Endodermal cell (in vitro differentiated cells): ENCODE measurements at regions not wholly inside any gene's neighbourhood (a gene's known extent, or its start where the extent isn't known, plus 50 kb on each side); places are given as distances from the start of the nearest gene placed in this dataset.

Experiments used
- DNase-seq: peaks from one replicate; pipeline ENCODE4 v3.0.0-alpha.2; 2017
- H3K27ac ChIP-seq: 2 replicates; pipeline ENCODE4 v1.5.1; 2013; ENCODE audit warnings: mild to moderate bottlenecking, low read depth, low read length, moderate library complexity
- H3K27me3 ChIP-seq: 2 replicates; pipeline ENCODE4 v1.6.1; 2013; ENCODE audit warnings: mild to moderate bottlenecking, low read length, moderate library complexity; ENCODE audit not compliant: insufficient read depth, control insufficient read depth, poor library complexity, severe bottlenecking
- H3K36me3 ChIP-seq: 2 replicates; pipeline ENCODE4 v1.7.0; 2013; ENCODE audit warnings: mild to moderate bottlenecking, low read length, moderate library complexity; ENCODE audit not compliant: control insufficient read depth, insufficient read depth
- H3K4me1 ChIP-seq: one replicate; pipeline ENCODE4 v1.7.0; 2013; ENCODE audit warnings: low read length; ENCODE audit not compliant: control insufficient read depth, insufficient read depth
- H3K4me3 ChIP-seq: 2 replicates; pipeline ENCODE4 v1.5.1; 2013; ENCODE audit warnings: mild to moderate bottlenecking, low read length, moderate library complexity
- H3K9ac ChIP-seq: 2 replicates; pipeline ENCODE4 v1.6.1; 2013; ENCODE audit warnings: mild to moderate bottlenecking, low read length, moderate library complexity; ENCODE audit not compliant: poor library complexity, severe bottlenecking; ENCODE audit errors: extremely low read depth
- H3K9me3 ChIP-seq: 2 replicates; pipeline ENCODE4 v1.6.1; 2013; ENCODE audit warnings: mild to moderate bottlenecking, low read length, moderate library complexity; ENCODE audit not compliant: control insufficient read depth
- H3K27ac Mint-ChIP-seq: 2 replicates; pipeline ENCODE4 v1.8.0; 2020; ENCODE audit warnings: mixed read lengths
- H3K27me3 Mint-ChIP-seq: 2 replicates; pipeline ENCODE4 v1.8.0; 2021; ENCODE audit warnings: mild to moderate bottlenecking, mixed read lengths; ENCODE audit not compliant: insufficient read depth
- H3K36me3 Mint-ChIP-seq: 2 replicates; pipeline ENCODE4 v1.8.0; 2020; ENCODE audit warnings: low read depth, mixed read lengths
- H3K4me1 Mint-ChIP-seq: 2 replicates; pipeline ENCODE4 v1.8.0; 2020; ENCODE audit warnings: mixed read lengths
- H3K4me3 Mint-ChIP-seq: 2 replicates; pipeline ENCODE4 v1.8.0; 2020; ENCODE audit warnings: mild to moderate bottlenecking, moderate library complexity, mixed read lengths
- H3K9me3 Mint-ChIP-seq: 2 replicates; pipeline ENCODE4 v1.8.0; 2020; ENCODE audit warnings: mild to moderate bottlenecking, mixed read lengths
- WGBS, 2 experiments: methylation state at CpG; one replicate each; pipeline versions ENCODE4 v1.1.5 to v1.1.7; 2013; ENCODE audit warnings: missing lambda C conversion rate in 2 of 2, mixed read lengths in 1 of 2; ENCODE audit not compliant: insufficient coverage in 1 of 2, insufficient read length in 1 of 2; 5-methylcytosine and 5-hydroxymethylcytosine counted together
- TF ChIP-seq, protein P1 (sequence below): fragments of 200-600 bp; sonication (generic); conservative IDR thresholded peaks from 2 replicates; pipeline ENCODE4 v1.5.0; 2021; ENCODE audit warnings: antibody characterized with exemption, mild to moderate bottlenecking

DNA sequence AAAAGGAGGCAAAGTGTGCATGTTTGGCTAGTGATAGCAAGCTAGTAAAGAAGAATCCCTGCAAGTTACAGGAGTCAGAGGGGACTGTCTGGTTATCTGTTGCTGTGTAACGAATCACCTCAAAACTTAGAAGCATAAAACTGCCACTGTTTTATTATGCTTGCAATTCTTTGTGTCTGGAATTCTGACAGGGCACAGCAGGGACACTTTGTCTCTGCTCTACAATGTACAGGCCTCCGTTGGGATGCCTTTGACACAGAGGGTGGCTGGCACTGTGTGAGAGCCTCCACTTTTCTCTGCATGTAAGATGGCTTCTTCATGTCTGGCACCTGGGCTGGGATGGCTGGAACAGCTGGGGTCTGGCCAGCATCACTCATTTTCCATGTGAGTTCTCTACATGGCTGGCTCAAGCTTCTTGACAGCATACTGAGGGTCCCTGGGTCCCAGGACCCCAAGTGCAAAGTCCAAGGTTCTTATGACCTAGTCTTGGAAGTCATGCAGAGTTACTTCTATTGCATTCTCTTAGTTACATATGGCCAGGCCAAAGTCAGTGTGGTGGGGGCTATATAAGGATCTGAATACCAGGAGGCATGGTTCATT, 276.9 kb downstream of the RPS24 start:
- H3K27ac Mint-ChIP-seq, result no peak overlapping the region
- 60 to 87% methylated on average over 1 to 2 of the region's 2 CpGs for whole genome bisulfite sequencing, 2 experiments

DNA sequence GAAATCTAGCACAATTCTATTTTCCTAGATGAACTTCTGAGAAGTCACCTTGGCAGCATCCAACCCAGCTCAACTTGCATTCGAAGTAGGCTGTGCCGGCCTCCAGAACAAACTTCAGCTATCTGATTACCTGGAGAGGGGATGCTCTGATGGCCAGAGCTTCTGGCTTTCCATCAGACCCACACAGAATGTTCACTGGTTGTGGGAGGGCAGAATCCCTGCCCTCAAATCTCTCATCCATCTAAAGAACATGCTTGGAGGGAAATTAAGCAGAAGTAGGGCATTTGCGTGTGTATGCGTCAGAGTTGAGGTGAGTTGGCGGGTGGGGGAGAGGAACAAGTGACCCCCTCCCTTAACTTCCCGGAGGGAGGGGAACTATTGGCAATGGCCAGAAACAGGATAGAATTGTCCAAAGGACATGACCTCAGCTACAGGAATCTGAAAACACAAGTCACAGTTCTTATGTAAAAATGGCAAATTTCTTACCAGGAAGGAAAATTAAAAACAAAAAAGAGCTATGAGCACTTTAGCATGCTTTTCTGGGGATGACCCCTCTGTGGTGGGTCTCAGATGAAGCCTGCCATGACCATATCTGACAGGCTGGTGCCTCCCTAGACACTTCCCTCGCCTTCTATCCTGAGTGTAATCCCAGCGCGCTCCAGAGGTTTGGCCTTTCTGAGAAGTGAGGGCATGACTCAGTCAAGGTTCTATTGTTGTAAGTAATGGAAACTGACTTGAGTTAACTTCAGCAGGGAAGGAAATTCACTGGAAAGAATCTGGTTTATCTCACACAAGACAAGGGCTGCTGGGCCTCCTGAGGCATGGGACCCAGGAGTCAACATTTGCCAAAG, 278.8 kb downstream of the RPS24 start:
- Histone ChIP-seq H3K9ac (no peak overlapping the region), H3K36me3 (no peaks in the 10 kb centered on the region), H3K4me1 (no peaks in the 10 kb centered on the region), H3K27ac (no peak overlapping the region), H3K9me3 (no peaks in the 10 kb centered on the region), H3K4me3 (no peak overlapping the region), H3K27me3 (no peaks in the 10 kb centered on the region)
- no peaks in the 10 kb centered on the region for H3K36me3 Mint-ChIP-seq
- no peak overlapping the region for H3K27ac Mint-ChIP-seq
- peaks cover 6% of the 10 kb centered on the region for H3K27me3 Mint-ChIP-seq
- H3K4me1 Mint-ChIP-seq, result no peaks in the 10 kb centered on the region
- no peak overlapping the region for H3K4me3 Mint-ChIP-seq
- DNase-seq, result peak; percentile 33
- H3K9me3 Mint-ChIP-seq, result no peaks in the 10 kb centered on the region
- WGBS, 2 experiments, result 91 to 100% methylated on average over 2 to 9 of the region's 9 CpGs
- TF ChIP-seq, protein P1, sequence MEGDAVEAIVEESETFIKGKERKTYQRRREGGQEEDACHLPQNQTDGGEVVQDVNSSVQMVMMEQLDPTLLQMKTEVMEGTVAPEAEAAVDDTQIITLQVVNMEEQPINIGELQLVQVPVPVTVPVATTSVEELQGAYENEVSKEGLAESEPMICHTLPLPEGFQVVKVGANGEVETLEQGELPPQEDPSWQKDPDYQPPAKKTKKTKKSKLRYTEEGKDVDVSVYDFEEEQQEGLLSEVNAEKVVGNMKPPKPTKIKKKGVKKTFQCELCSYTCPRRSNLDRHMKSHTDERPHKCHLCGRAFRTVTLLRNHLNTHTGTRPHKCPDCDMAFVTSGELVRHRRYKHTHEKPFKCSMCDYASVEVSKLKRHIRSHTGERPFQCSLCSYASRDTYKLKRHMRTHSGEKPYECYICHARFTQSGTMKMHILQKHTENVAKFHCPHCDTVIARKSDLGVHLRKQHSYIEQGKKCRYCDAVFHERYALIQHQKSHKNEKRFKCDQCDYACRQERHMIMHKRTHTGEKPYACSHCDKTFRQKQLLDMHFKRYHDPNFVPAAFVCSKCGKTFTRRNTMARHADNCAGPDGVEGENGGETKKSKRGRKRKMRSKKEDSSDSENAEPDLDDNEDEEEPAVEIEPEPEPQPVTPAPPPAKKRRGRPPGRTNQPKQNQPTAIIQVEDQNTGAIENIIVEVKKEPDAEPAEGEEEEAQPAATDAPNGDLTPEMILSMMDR, result no peak

More for the DNA sequence above, 276.9 kb downstream of the RPS24 start:
- DNase-seq, result no peak
- Histone ChIP-seq H3K36me3 (no peaks in the 10 kb centered on the region), H3K9ac (no peak overlapping the region), H3K9me3 (no peaks in the 10 kb centered on the region), H3K4me3 (no peak overlapping the region), H3K27ac (peak overlapping the region; percentile 77), H3K4me1 (no peaks in the 10 kb centered on the region), H3K27me3 (no peaks in the 10 kb centered on the region)
- Mint-ChIP-seq H3K4me3 (no peak overlapping the region), H3K4me1 (no peaks in the 10 kb centered on the region), H3K27me3 (peaks cover 16% of the 10 kb centered on the region), H3K9me3 (no peaks in the 10 kb centered on the region), H3K36me3 (no peaks in the 10 kb centered on the region)
- TF ChIP-seq, protein P1, result no peak

DNA sequence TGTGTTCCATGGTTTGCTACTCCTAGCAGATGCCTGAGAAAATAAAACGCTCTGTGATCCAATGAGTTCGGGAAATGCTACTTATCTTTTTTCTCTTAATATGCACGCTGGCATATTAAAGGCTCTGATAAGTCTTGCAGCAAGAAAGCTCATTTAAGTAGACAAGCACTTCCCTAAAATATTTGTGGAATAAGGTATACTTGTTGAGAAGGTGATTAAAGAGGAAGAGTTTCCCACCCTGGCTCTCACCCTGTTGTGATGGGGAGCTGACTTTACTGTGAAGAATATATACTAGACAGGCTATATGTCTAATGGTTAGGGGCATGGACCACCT, 279.4 kb downstream of the RPS24 start:
- Histone ChIP-seq H3K9ac (no peak overlapping the region), H3K9me3 (no peaks in the 10 kb centered on the region), H3K27me3 (no peaks in the 10 kb centered on the region), H3K27ac (no peak overlapping the region), H3K4me1 (no peaks in the 10 kb centered on the region), H3K36me3 (no peaks in the 10 kb centered on the region), H3K4me3 (no peak overlapping the region)
- no peaks in the 10 kb centered on the region for H3K9me3 Mint-ChIP-seq
- TF ChIP-seq, protein P1, result no peak
- H3K4me1 Mint-ChIP-seq, result no peaks in the 10 kb centered on the region
- H3K27ac Mint-ChIP-seq, result no peak overlapping the region
- peaks cover 6% of the 10 kb centered on the region for H3K27me3 Mint-ChIP-seq
- 91 to 100% methylated on average over 3 of the region's 3 CpGs for WGBS, 2 experiments
- no peak for DNase-seq
- no peak overlapping the region for H3K4me3 Mint-ChIP-seq
- H3K36me3 Mint-ChIP-seq, result no peaks in the 10 kb centered on the region
